ENCODE measurements at regions not wholly inside any gene's neighbourhood (a gene's known extent, or its start where the extent isn't known, plus 50 kb on each side); places are given as distances from the start of the nearest gene placed in this dataset.

- DNase-seq (ENCODE audit: low read depth), result no peak
Observed at GRCh38 chr9:134585746-134586706, 55.6 kb upstream of the COL5A1 start.

- DNase-seq (ENCODE audit: low read depth), result no peak
Observed at GRCh38 chr9:134589748-134590147, 51.9 kb upstream of the COL5A1 start.

GRCh38 chr9:134590240-134591081 is 51.1 kb upstream of the COL5A1 start:
- no peak for DNase-seq (ENCODE audit: low read depth)

GRCh38 chr9:134591082-134591571 is 50.5 kb upstream of the COL5A1 start:
- DNase-seq (ENCODE audit: low read depth), result peak; percentile 57

- DNase-seq (ENCODE audit: low read depth), result peak; percentile 60
Observed at GRCh38 chr9:134591573-134591981, 50.0 kb upstream of the COL5A1 start.

All from GM04503 (cell line).